Femur (tissue), 1 donor: ENCODE measurements at regions not wholly inside any gene's neighbourhood (a gene's known extent, or its start where the extent isn't known, plus 50 kb on each side); places are given as distances from the start of the nearest gene placed in this dataset.

Source experiments
- DNase-seq: peaks from one replicate; pipeline ENCODE4 v3.0.0-alpha.2; 2017

DNA sequence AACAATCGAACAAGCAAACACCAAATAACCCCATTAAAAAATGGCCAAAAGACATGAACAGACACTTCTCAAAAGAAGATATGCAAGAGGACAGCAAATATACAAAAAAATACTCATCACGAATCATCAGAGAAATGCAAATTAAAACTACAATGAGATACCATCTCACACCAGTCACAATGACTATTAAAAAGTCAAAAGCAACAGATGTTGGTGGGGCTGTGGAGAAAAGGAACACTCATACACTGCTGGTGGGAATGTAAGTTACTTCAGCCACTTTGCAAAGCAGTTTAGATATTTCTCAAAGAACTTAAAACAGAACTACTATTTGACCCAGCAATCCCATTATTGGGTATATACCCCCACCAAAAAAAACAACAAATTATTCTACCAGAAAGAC, 51.3 kb upstream of the FLI1 start:
- DNase-seq = no peak

DNA sequence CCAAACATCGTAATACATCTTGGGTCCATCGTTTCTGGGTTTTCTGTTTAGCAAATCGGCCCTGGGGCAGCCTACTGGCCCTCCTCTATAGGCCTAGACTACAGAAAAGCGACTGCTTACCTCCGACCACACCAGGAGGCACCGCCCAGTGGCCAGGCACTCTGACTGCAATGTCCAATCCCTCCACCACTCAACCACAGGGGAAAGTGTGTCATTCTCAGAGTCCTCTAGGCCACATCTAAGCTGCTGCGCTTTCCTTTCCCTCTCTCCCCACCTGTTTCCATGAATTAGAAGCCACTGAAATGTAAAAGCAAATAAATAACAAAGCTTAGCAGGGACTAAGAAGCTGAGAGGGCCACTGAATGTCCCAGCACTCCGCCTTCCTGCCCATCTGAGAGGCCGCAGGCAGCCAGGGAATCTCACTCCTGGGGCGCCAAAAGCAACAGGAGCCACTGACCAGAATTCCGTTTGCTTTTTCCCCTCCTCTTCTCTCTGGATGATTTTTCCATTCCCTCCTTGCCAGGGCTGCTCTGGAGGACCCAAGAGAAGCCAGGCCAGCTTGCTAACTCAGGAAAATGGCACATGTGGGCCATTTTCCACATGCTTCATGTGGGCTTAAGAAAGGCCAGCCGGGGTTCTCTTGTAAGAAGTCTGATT, 50.1 kb upstream of the FLI1 start:
- DNase-seq = peak; percentile 68
